GM19193 (cell line): ENCODE measurements at regions not wholly inside any gene's neighbourhood (a gene's known extent, or its start where the extent isn't known, plus 50 kb on each side); places are given as distances from the start of the nearest gene placed in this dataset.

Experiments
- POLR2A ChIP-seq: IDR thresholded peaks from 4 replicates; pipeline ENCODE4 v1.6.1; 2011; ENCODE audit not compliant: insufficient read depth, insufficient read length; ENCODE audit errors: extremely low read depth

GRCh38 chr17:70808596-70808995 lies 639.3 kb downstream of the KCNJ2 start:
- TF ChIP-seq POLR2A = no peak

GRCh38 chr17:70810609-70811008 lies 641.3 kb downstream of the KCNJ2 start:
- no peak for TF ChIP-seq POLR2A

- no peak for TF ChIP-seq POLR2A
Observed at GRCh38 chr17:70813355-70813930, 644.1 kb downstream of the KCNJ2 start.

GRCh38 chr17:70819183-70819582 lies 649.9 kb downstream of the KCNJ2 start:
- TF ChIP-seq POLR2A = no peak

GRCh38 chr17:70820276-70820675 lies 650.9 kb downstream of the KCNJ2 start:
- no peak for TF ChIP-seq POLR2A

- no peak for TF ChIP-seq POLR2A
Observed at GRCh38 chr17:70825321-70826125, 656.2 kb downstream of the KCNJ2 start.

GRCh38 chr17:70829876-70830275 lies 660.5 kb downstream of the KCNJ2 start:
- TF ChIP-seq POLR2A = no peak

- TF ChIP-seq POLR2A = no peak
Observed at GRCh38 chr17:70834039-70834438, 664.7 kb downstream of the KCNJ2 start.

- TF ChIP-seq POLR2A = no peak
Observed at GRCh38 chr17:70848785-70849184, 679.5 kb downstream of the KCNJ2 start.

GRCh38 chr17:70855401-70856054 lies 686.2 kb downstream of the KCNJ2 start:
- no peak for TF ChIP-seq POLR2A

- no peak for TF ChIP-seq POLR2A
Observed at GRCh38 chr17:70857351-70857750, 688.0 kb downstream of the KCNJ2 start.

- no peak for TF ChIP-seq POLR2A
Observed at GRCh38 chr17:70859829-70860228, 690.5 kb downstream of the KCNJ2 start.

- no peak for TF ChIP-seq POLR2A
Observed at GRCh38 chr17:70862295-70862694, 693.0 kb downstream of the KCNJ2 start.

GRCh38 chr17:70863436-70864248 lies 694.3 kb downstream of the KCNJ2 start:
- no peak for TF ChIP-seq POLR2A
